Gastrocnemius medialis (tissue), 4 donors: ENCODE measurements at regions not wholly inside any gene's neighbourhood (a gene's known extent, or its start where the extent isn't known, plus 50 kb on each side); places are given as distances from the start of the nearest gene placed in this dataset.
"Not testable (repeated sequence)": the region's sequence is repeated elsewhere in the genome, so short reads cannot be mapped to it uniquely, and the experiment has no call there.

ENCODE experiments used
- ATAC-seq, 2 donors: fragments of 150-250 bp; one replicate each; pipeline ENCODE4 v1.9.1; 2016
- DNase-seq, 2 donors: peaks; one replicate each; pipeline ENCODE4 v3.0.0-alpha.2; 2019
- H3K27ac ChIP-seq, 4 donors: fragments of 200-600 bp; sonication (generic); 1 replicate in 1 of 4; 2 replicates in 3 of 4; pipeline ENCODE4 v1.5.1; 2016 to 2018; ENCODE audit warnings: mild to moderate bottlenecking in 2 of 4, moderate library complexity in 1 of 4
- H3K27me3 ChIP-seq, 3 donors: fragments of 200-600 bp; sonication (generic) in 2 of 3; 1 replicate in 1 of 3; 2 replicates in 2 of 3; pipeline versions ENCODE4 v1.5.1 to v1.6.0; 2016 to 2019; ENCODE audit warnings: mild to moderate bottlenecking in 1 of 3, moderate library complexity in 1 of 3
- H3K36me3 ChIP-seq, 2 donors: fragments of 200-600 bp; sonication (generic) in 1 of 2; one replicate each; pipeline ENCODE4 v1.5.1; 2017 to 2018
- H3K4me1 ChIP-seq, 2 donors: fragments of 200-600 bp; sonication (generic) in 1 of 2; one replicate each; pipeline ENCODE4 v1.5.1; 2016 to 2017; ENCODE audit warnings: mild to moderate bottlenecking in 2 of 2
- H3K4me3 ChIP-seq, 4 donors: fragments of 200-600 bp; sonication (generic) in 3 of 4; 1 replicate in 1 of 4; 2 replicates in 3 of 4; pipeline ENCODE4 v1.5.1; 2016 to 2019; ENCODE audit warnings: mild to moderate bottlenecking in 2 of 4
- H3K9me3 ChIP-seq, 3 donors: fragments of 200-600 bp; sonication (generic) in 2 of 3; 1 replicate in 1 of 3; 2 replicates in 2 of 3; pipeline ENCODE4 v1.5.1; 2016 to 2019
- CTCF ChIP-seq, 5 experiments: fragments of 450-650 bp in 3 of 5; fragments of 200-600 bp in 2 of 5; sonication (generic) in 2 of 5; IDR thresholded peaks in 4 of 5; conservative IDR thresholded peaks in 1 of 5; 1 replicate in 4 of 5; 2 replicates in 1 of 5; pipeline ENCODE4 v1.5.1; 2016 to 2019; ENCODE audit warnings: antibody characterized with exemption in 5 of 5, mild to moderate bottlenecking in 3 of 5, moderate library complexity in 3 of 5
- POLR2A ChIP-seq, 2 donors: fragments of 450-650 bp; IDR thresholded peaks; one replicate each; pipeline ENCODE4 v1.6.1; 2017; ENCODE audit warnings: antibody characterized with exemption in 2 of 2, mild to moderate bottlenecking in 2 of 2, moderate library complexity in 2 of 2
- in situ Hi-C, 4 donors: fragments of 200-750 bp; cut with MboI; loops; one replicate each; pipeline versions ENCODE4 v1.15.0 to v1.8.0; 2017; ENCODE audit warnings: low sequenced_read_pairs in 4 of 4
- intact Hi-C: fragments of 100-400 bp; cut with DNase I; formaldehyde crosslinking; loops from one replicate; pipeline ENCODE4 v1.15.1; 2023; ENCODE audit warnings: low total_unique reads

- intact Hi-C loops (no loop called here), in situ Hi-C loops (no loop called here)
- no peak for TF ChIP-seq CTCF (IDR thresholded peaks at IDR 0.05 in 4 of 5, conservative IDR thresholded peaks at IDR 0.05 in 1 of 5)
- TF ChIP-seq POLR2A (IDR thresholded peaks at IDR 0.05): no peak
- no peak for ATAC-seq
- Histone ChIP-seq H3K27me3 (no peaks in the 10 kb centered on the region), H3K9me3 (no peaks in the 10 kb centered on the region), H3K4me1 (no peaks in the 10 kb centered on the region), H3K36me3 (no peaks in the 10 kb centered on the region), H3K4me3 (no peak overlapping the region), H3K27ac (no peak overlapping the region)
- no peak for DNase-seq
Observed at GRCh38 chr9:115810166-115810565, 343.4 kb upstream of the PAPPA start.

DNA sequence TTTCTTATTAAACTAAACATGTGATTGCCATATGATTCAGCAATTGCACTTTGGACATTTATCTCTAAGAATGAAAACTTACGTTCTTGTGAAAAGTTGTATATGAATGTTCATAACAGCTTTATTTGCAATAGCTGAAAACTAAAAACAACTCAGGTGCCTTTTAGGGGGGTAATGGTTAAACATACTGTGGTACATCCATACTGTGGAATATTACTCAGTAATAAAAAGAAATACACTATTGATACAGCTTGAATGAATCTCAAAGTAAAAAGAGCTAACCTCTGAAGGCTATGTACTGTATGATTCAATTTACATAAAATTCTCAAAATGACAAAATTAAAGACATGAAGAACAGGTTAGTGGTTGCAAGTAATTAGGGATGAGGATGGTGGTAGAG, 339.5 kb upstream of the PAPPA start:
- TF ChIP-seq CTCF (IDR thresholded peaks at IDR 0.05 in 4 of 5, conservative IDR thresholded peaks at IDR 0.05 in 1 of 5): no peak
- no peak for TF ChIP-seq POLR2A (IDR thresholded peaks at IDR 0.05)
- DNase-seq (no peak), ATAC-seq (no peak)
- Histone ChIP-seq H3K9me3 (no peaks in the 10 kb centered on the region), H3K27ac (no peak overlapping the region), H3K27me3 (no peaks in the 10 kb centered on the region), H3K4me1 (no peaks in the 10 kb centered on the region), H3K4me3 (no peak overlapping the region), H3K36me3 (no peaks in the 10 kb centered on the region)
- in situ Hi-C loops: no loop called here
- intact Hi-C loops: no loop called here

GRCh38 chr9:115815786-115816185, 337.8 kb upstream of the PAPPA start:
- Histone ChIP-seq H3K27me3 (no peaks in the 10 kb centered on the region), H3K4me3 (no peak overlapping the region), H3K27ac (no peak overlapping the region), H3K36me3 (no peaks in the 10 kb centered on the region), H3K4me1 (no peaks in the 10 kb centered on the region), H3K9me3 (no peaks in the 10 kb centered on the region)
- no peak for DNase-seq
- in situ Hi-C loops (no loop called here), intact Hi-C loops (no loop called here)
- TF ChIP-seq CTCF (IDR thresholded peaks at IDR 0.05 in 4 of 5, conservative IDR thresholded peaks at IDR 0.05 in 1 of 5) (no peak), POLR2A (IDR thresholded peaks at IDR 0.05) (no peak)
- ATAC-seq: no peak

DNA sequence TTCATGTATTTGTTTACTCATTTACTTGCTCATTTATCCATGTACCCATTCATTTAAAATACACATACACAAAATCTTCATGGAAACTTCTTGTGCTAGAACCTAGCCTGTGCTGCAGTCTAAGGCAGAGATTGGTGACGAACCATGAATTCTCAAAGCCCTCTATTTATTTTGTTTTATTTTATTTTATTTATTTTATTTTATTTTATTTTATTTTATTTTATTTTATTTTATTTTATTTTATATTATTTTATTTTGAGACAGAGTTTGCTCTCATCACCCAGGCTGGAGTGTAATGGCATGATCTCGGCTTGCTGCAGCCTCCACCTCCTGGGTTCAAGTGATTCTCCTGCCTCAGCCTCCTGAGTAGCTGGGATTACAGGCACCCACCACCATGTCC, 334.9 kb upstream of the PAPPA start:
- H3K27me3 ChIP-seq, H3K4me3 ChIP-seq, H3K27ac ChIP-seq, H3K9me3 ChIP-seq, H3K4me1 ChIP-seq, H3K36me3 ChIP-seq, ATAC-seq, intact Hi-C loops, DNase-seq, in situ Hi-C loops: not testable (repeated sequence)

DNA sequence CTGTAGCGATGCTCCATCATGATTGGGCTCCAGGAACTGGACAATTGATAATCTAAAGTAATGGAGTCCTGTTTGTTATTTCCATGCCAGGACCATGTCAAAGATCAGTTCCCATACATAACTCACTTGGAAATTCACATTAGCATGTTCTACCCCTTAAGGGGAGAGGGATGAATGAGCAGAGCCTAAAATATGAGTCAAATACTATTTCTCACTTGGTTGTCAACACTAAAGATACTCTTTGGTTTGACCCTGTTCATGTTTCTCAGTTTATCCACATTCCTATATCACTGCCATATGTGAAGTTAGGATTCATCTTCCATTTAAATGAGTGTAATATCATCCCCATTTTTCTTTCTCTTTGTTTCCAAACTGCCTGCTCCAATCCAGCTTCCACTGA, 321.6 kb upstream of the PAPPA start:
- intact Hi-C loops: no loop called here
- Histone ChIP-seq H3K36me3 (no peaks in the 10 kb centered on the region), H3K27ac (no peak overlapping the region), H3K9me3 (no peaks in the 10 kb centered on the region), H3K4me3 (no peak overlapping the region), H3K27me3 (no peaks in the 10 kb centered on the region), H3K4me1 (no peaks in the 10 kb centered on the region)
- no peak for TF ChIP-seq CTCF (IDR thresholded peaks at IDR 0.05 in 4 of 5, conservative IDR thresholded peaks at IDR 0.05 in 1 of 5)
- ATAC-seq: no peak
- DNase-seq: no peak
- in situ Hi-C loops: no loop called here
